ENCODE measurements at regions not wholly inside any gene's neighbourhood (a gene's known extent, or its start where the extent isn't known, plus 50 kb on each side); places are given as distances from the start of the nearest gene placed in this dataset.

DNA sequence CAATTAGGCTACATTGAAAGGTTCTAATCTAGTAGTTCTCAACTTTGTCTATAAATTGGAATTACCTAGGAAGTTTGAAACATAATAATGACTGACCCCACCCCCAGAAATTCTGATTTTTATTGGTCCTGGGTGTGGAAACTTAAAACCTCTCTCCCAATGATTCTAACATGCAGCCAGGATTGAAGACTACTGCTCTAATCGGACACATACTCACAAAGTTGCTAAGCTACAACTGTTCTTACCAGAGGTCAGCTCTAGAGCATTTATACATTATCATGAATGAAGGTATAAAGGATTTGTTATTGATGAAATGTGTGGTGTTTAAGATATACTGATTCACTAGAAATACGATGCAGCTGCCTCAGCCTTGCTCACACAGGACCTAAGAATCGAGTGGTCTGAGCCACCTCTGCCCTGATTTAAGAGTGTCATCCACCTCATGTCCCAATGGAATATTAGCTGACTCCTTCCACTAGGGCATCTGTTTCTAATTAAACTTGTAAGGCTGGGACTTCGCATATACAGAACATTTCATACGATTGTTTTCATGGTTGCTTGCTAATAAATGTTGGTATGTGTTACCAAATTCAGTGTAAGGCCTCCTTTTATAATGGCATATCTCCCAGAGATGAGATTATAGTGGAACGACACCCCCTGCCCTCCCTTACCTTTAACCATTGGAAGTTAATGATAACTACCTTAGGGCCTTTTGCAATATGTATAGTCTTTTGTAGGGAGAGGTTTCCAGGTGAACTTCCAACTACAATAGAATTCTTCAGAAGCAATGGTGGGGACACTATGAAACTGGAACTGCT, 410.8 kb upstream of the PDE3A start:
- TF ChIP-seq, protein P1, sequence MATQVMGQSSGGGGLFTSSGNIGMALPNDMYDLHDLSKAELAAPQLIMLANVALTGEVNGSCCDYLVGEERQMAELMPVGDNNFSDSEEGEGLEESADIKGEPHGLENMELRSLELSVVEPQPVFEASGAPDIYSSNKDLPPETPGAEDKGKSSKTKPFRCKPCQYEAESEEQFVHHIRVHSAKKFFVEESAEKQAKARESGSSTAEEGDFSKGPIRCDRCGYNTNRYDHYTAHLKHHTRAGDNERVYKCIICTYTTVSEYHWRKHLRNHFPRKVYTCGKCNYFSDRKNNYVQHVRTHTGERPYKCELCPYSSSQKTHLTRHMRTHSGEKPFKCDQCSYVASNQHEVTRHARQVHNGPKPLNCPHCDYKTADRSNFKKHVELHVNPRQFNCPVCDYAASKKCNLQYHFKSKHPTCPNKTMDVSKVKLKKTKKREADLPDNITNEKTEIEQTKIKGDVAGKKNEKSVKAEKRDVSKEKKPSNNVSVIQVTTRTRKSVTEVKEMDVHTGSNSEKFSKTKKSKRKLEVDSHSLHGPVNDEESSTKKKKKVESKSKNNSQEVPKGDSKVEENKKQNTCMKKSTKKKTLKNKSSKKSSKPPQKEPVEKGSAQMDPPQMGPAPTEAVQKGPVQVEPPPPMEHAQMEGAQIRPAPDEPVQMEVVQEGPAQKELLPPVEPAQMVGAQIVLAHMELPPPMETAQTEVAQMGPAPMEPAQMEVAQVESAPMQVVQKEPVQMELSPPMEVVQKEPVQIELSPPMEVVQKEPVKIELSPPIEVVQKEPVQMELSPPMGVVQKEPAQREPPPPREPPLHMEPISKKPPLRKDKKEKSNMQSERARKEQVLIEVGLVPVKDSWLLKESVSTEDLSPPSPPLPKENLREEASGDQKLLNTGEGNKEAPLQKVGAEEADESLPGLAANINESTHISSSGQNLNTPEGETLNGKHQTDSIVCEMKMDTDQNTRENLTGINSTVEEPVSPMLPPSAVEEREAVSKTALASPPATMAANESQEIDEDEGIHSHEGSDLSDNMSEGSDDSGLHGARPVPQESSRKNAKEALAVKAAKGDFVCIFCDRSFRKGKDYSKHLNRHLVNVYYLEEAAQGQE (IDR thresholded peaks at IDR 0.05; ENCODE audit: insufficient read depth in 1 of 2, low read depth in 2 of 2, low read length in 1 of 2) = no peak
- TF ChIP-seq POLR2AphosphoS5 (IDR thresholded peaks at IDR 0.05; ENCODE audit: low read depth, low read length) = no peak
- TF ChIP-seq, protein P2, sequence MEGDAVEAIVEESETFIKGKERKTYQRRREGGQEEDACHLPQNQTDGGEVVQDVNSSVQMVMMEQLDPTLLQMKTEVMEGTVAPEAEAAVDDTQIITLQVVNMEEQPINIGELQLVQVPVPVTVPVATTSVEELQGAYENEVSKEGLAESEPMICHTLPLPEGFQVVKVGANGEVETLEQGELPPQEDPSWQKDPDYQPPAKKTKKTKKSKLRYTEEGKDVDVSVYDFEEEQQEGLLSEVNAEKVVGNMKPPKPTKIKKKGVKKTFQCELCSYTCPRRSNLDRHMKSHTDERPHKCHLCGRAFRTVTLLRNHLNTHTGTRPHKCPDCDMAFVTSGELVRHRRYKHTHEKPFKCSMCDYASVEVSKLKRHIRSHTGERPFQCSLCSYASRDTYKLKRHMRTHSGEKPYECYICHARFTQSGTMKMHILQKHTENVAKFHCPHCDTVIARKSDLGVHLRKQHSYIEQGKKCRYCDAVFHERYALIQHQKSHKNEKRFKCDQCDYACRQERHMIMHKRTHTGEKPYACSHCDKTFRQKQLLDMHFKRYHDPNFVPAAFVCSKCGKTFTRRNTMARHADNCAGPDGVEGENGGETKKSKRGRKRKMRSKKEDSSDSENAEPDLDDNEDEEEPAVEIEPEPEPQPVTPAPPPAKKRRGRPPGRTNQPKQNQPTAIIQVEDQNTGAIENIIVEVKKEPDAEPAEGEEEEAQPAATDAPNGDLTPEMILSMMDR (IDR thresholded peaks at IDR 0.05) = no peak
- TF ChIP-seq TCF7L2 (IDR thresholded peaks at IDR 0.05; ENCODE audit: low read depth, low read length) = no peak
- TF ChIP-seq SIN3A (IDR thresholded peaks at IDR 0.05; ENCODE audit: borderline replicate concordance, insufficient read depth, low read depth, low read length) = no peak
